T-helper 1 cell treated with Interleukin-12 subunit alpha and Interleukin-12 subunit beta and Interleukin-4 antibody, amounts not matched to agents 30 ng/mL and 1 ng/mL, for 36 hours (primary cell): ENCODE measurements at regions not wholly inside any gene's neighbourhood (a gene's known extent, or its start where the extent isn't known, plus 50 kb on each side); places are given as distances from the start of the nearest gene placed in this dataset.

Source experiments
- intact Hi-C: fragments of 100-400 bp; cut with micrococcal nuclease; formaldehyde crosslinking; loops from one replicate; pipeline ENCODE4 v1.15.1; 2024

DNA sequence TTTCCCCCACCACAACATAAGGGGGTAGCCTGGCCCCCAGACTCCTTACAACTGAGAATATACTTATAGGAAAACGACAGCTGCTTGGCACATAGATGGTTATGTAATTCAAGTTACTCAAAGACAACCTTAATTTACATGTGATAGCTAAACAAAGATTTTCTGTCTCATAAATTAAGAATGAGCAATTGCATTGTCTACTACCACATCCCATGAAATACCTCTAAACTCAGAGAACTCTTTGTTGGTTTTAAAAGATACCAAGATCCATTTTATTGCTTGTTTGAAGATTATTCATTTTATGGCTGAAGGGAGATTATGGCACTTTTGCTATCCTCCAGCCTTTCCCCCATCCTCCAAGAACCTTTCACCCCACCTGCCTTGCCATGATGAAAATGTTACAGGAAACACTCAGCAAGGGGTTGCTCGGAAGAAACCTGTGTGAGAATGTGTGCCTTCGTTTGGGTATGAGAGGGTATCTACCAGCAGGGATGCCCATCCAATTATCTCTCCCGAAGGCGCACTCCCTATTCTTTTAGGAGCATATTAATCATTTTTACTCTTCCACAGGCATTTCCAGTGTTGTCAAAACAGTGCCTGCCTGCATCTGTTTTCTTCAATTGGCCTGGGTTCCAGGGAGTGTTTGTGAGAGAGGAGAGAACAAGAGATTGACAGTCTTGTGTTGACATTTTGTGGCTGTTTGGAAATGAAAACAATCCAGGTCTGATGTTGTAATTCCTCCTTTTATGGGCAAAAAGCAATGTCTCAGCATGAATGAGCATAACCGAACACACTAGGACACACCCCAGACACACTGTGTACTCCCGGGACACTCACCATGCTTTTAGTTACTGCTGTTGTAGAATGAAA is 208.0 kb upstream of the ANKRD55 start:
- intact Hi-C loops, result no loop called here

- intact Hi-C loops, result no loop called here
Observed at GRCh38 chr5:56434986-56435385, 201.9 kb upstream of the ANKRD55 start.

- intact Hi-C loops, result no loop called here
Observed at GRCh38 chr5:56433039-56433617, 200.0 kb upstream of the ANKRD55 start.

DNA sequence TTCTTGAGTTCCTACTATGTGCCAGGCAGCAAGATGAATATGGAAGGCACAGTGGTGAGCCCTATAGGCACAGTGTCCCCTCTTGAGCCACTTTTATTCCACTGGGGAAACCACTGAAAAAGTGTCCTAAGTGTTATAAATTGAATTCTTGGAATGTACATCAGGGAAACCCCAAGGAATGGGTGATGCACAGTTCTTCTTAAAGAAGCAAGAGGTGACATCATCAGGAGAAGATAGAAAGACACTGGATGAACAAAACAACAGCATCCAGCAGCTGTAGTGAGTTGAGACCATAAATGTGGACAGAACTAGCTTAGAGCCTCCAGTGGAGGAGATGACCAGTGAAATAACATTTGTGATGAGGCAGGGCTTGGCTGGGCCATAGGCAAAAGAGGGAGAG is 199.2 kb upstream of the ANKRD55 start:
- intact Hi-C loops, result no loop called here

DNA sequence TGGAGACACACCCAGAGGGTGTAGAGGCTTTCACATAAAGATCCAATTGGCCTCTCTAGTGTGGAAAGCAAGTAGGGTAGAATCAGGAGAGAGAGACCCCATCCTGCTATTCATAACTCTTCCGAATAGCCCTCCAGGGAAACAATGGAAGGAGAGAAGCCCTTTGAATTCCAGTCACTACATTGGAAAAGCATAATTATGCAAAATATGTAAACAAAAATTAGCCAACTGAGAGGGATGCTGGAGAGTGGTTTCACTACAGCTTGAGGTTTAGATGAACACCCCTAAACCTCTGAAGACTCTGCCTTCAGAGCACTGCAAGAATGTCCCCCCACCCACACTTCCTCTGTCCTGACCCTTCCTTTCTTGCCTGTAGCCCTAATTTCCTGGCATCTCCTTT is 197.3 kb upstream of the ANKRD55 start:
- intact Hi-C loops, result no loop called here

- intact Hi-C loops, result no loop called here
Observed at GRCh38 chr5:56429110-56429561, 196.0 kb upstream of the ANKRD55 start.

DNA sequence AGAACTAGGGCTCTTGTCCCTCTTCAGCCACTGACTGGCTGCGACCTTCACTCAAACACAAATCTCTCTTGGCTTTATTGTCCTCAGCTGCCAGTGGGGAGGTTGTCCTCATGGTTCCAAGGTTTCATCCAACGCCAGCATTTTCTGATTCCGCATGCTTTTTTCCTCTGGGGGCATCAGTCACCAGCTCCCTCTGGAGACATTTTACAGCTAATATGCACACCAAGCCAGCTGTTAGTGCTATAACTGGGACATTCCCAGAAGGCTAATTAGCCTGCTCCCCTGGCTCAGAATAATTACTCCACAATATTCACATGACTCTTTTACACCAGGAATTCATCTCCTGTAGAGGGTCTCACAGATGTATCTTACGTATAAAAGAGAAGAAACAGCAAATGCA is 193.6 kb upstream of the ANKRD55 start:
- intact Hi-C loops, result no loop called here

DNA sequence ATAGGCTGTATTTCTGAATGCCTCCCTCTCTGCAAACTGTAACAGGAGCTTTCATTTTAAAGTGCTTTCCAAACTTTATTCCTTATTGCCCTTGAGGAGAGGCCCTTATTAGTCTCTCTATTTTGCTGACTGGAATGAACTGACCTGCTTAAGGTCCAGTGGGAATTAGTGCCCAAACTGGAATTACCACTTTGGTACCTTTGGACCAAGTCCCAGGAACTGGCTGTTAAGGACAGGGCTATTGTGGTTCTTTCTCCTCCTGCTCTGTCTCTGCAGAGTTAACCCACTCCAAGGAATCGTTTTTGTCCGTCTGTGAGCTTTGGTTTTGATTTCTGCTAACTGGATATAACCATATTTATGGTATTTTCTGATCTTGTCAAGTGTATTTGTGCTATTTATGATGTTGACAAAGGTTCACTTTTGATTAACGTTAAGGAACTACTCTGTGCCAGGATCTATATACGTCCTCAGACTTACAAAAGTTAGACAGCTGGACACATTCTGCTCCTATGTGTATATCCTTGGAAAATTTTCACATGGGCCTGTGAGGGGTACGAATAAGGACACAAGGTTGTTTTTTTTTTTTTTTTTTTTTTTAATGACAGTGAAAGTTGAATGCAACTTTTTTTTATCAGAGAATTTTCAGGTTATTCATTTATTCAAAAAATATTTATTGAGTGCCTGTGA is 189.1 kb upstream of the ANKRD55 start:
- intact Hi-C loops, result no loop called here

DNA sequence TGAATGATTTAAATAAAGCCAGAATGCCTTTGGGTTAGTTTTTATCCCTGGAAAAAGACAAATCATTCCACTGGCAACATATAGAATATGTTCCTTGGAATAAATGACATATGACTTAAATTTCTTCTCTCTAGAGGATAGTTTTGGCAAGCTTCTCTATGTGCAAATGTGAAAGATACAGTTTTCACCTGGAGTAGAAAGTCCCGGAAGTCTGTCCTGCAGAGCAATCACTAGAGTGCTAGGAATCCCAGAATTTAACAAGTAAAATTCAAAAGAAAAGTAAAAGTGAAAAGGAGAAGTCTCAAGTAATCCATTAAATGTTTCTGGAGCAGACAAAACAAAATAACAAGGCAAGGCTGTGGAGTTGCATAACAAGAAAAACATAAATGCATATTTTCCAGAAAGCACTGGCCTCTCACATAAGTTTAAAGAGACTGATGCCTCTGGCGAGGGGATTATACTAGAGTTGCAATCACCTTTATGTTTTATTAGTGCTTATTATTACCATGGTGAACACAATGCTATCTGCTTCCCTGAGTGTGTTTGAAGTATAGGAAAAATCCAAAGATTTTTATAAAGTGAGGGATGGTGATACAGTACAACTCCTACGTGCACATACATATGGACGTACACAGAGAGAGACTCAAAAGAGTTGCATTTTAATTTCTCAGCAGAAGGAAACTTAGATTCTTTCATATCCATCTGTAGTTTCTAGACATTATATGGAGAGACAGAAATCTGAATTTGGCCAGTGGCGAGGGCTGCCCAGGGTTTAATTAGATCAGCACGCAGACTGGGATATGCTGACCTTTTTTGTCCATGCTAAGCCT is 188.3 kb upstream of the ANKRD55 start:
- intact Hi-C loops, result no loop called here

DNA sequence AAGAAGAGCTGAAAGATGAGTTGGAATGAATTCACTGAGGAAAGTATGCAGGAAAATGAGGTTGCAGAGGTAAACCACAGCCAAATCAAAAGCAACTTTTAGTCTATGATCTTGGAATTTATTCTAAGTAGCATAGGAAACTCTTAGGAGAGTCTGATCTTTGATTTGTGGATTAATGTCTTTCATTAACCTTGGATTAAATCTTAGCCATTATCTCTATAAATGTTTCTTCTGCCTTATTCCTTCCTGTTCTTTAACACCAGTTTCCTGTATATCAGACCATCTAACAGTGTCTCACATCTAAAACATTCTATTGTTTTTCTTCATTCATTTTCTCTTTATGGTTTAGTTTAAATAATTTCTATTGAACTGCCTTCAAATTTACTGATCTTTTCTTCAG is 187.2 kb upstream of the ANKRD55 start:
- intact Hi-C loops, result no loop called here

DNA sequence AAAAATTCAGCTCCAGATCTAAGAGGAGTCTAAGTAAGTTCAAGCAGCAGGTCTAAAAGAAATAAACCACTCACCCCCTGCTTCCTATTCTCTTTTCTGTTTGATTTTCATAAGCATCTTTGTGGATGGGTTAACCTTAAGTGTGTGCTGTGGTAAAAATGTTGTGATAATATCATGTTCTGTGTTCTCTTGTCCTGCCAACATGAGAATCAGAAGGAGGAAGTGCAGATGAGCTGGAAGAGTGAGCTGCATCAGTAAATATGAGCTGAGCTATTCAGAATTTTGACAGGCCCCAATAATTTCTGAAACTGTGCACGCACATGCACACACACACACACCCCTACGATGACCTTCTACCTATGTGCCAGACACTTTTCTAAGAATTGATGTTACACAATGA is 186.5 kb upstream of the ANKRD55 start:
- intact Hi-C loops, result no loop called here

- intact Hi-C loops, result no loop called here
Observed at GRCh38 chr5:56415356-56415765, 182.2 kb upstream of the ANKRD55 start.

DNA sequence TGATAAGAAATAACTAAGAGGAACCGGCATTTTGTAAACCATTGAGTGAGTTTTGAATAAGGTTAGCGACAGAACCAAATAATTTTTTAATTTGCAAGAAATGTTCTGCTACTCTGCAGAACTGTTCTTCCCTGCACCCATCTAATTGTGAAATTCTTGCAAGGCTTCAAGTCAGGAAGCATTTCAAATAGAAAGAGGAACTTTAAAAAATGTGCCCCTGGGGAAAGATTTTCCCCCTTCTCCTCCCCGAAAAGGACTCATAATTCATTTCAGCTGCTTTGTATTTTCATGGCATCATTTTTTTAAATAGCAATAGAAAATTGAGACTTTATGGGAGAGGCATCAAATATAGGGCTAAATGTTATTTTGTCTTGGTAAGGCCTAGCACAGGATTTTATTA is 180.9 kb upstream of the ANKRD55 start:
- intact Hi-C loops, result no loop called here

DNA sequence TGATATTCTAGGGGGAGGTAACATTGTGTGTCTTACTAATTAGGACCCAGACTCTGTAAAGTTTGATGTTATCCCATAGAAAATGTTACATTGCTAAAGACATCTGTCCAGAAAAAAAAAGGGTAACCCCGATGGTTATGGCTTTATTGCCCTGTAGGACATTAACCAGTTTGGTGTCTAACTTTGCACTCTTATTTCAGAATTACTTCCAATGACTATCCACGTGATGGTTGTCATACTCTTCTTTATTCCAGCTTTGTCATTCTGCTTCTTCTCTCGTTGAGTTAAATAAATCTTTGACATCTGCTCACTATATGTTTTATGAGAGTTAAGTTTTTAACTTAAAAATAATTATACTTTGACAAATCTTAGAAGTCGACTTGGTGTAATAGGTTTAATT is 180.4 kb upstream of the ANKRD55 start:
- intact Hi-C loops, result no loop called here

- intact Hi-C loops, result no loop called here
Observed at GRCh38 chr5:56412601-56413379, 179.7 kb upstream of the ANKRD55 start.

- intact Hi-C loops, result no loop called here
Observed at GRCh38 chr5:56410696-56411095, 177.6 kb upstream of the ANKRD55 start.

DNA sequence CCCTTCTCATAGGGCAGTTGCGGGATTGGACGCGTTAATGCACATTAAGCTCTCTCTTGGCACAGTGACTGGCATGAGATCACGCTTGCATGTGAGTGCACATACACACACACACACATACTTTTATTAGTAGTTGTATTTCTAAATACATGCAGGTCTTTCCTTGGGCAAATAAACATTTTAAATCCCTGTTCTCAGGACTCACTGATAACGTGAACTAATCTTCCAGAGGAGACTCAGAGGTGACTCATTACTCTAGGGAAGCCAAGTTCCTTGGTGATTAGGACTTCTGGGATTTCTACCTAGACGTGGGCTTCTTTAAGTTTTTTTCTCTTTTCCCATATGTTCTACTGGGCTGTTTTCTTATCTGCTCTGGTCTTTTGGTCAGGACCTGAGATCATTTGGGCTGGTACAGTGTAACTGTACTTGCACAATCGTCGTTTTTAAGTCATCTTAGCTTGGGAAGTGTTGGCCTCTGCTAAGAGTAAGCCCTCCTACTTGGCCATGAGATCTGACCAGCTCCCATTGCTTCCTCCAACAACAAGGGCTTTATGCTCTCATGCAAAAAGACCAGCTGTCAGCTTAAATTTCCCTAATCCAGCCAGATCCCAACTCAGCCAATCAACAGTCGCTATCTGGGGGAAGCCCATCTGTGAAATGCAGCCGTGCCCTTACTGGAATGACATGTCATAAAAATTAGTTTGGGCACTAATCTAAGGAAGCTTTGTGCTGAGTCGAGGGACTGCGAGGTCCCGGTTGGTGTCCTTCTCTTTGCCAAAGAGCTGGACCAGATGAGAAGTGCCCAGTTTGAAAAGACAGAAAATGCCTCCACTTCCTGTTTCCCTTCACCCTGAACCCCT is 176.4 kb upstream of the ANKRD55 start:
- intact Hi-C loops, result no loop called here

- intact Hi-C loops, result no loop called here
Observed at GRCh38 chr5:56406838-56407237, 173.7 kb upstream of the ANKRD55 start.

DNA sequence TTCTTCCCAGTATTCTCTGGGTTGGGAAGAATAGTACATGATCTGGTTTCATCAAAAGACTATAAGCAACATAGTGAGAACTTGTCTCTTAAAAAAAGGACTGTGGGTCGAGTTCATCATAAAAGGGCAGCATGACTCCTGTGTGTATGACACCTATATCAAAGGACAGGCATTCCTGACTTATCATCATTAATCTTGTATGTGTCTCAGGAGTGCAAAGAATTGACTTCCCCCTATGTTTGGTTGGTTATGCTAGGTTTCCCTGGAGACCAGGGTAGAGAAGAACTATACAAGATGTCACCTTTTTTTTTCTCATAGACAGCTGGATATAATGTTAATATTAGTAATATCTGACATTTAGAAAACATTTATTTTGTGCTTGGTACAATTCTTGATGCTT is 173.1 kb upstream of the ANKRD55 start:
- intact Hi-C loops, result no loop called here
